ENCODE measurements at regions not wholly inside any gene's neighbourhood (a gene's known extent, or its start where the extent isn't known, plus 50 kb on each side); places are given as distances from the start of the nearest gene placed in this dataset.

DNA sequence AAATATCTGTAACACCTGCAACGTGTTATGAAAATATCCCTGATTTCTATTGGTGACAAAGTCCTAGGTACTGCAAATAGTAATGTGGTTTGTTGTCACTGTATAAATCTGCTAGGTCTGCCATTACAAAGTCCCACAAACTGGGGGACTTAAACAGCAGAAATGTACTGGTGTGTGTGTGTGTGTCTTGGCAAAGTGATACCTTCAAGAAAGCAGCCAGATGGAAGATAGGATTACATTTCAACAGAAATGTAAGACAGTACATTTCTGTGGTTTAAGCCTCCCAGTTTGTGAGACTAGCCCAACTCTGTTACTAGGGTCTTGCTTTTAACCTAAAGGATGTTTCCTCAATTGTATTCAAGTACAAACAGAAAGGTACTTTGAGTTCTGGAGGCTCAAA is 531.7 kb downstream of the NPIPA7 start:
- H3F3A ChIP-seq (ENCODE audit: control insufficient read depth, insufficient read depth), result no peaks in the 10 kb centered on the region
- TF ChIP-seq CTCF (IDR thresholded peaks at IDR 0.05; ENCODE audit: low read depth, low read length, poor library complexity, severe bottlenecking) (no peak), EZH2phosphoT487 (IDR thresholded peaks at IDR 0.05; ENCODE audit: borderline replicate concordance, low read length) (no peak)
- no peaks in the 10 kb centered on the region for H3K36me3 ChIP-seq (ENCODE audit: control insufficient read depth, low read length)
- H3K27ac ChIP-seq (ENCODE audit: low read depth, low read length), result no peak overlapping the region
- H3K4me1 ChIP-seq (ENCODE audit: control insufficient read depth, low read length), result no peaks in the 10 kb centered on the region
- no peaks in the 10 kb centered on the region for H3K9me3 ChIP-seq (ENCODE audit: control insufficient read depth, insufficient read depth, low read length)
- H3K4me2 ChIP-seq (ENCODE audit: low read length), result no peak overlapping the region
- no peaks in the 10 kb centered on the region for H3K27me3 ChIP-seq (ENCODE audit: control insufficient read depth, low read length)
- H4K20me1 ChIP-seq (ENCODE audit: control insufficient read depth, insufficient read depth, low read depth, low read length), result no peaks in the 10 kb centered on the region
- H3K79me2 ChIP-seq (ENCODE audit: control insufficient read depth, low read length), result no peaks in the 10 kb centered on the region
- H3K9me2 ChIP-seq (replicated peaks; ENCODE audit: control insufficient read depth, low read length), result no peaks in the 10 kb centered on the region
- H3K4me3 ChIP-seq (ENCODE audit: low read length), result no peak overlapping the region

- Histone ChIP-seq H3K27ac (ENCODE audit: low read depth, low read length) (no peak overlapping the region), H3K79me2 (ENCODE audit: control insufficient read depth, low read length) (no peaks in the 10 kb centered on the region), H3K4me2 (ENCODE audit: low read length) (no peak overlapping the region), H3K9me3 (ENCODE audit: control insufficient read depth, insufficient read depth, low read length) (no peaks in the 10 kb centered on the region), H3F3A (ENCODE audit: control insufficient read depth, insufficient read depth) (no peaks in the 10 kb centered on the region), H3K4me3 (ENCODE audit: low read length) (no peak overlapping the region), H3K27me3 (ENCODE audit: control insufficient read depth, low read length) (no peaks in the 10 kb centered on the region), H3K9me2 (replicated peaks; ENCODE audit: control insufficient read depth, low read length) (no peaks in the 10 kb centered on the region), H3K4me1 (ENCODE audit: control insufficient read depth, low read length) (no peaks in the 10 kb centered on the region), H3K36me3 (ENCODE audit: control insufficient read depth, low read length) (no peaks in the 10 kb centered on the region), H4K20me1 (ENCODE audit: control insufficient read depth, insufficient read depth, low read depth, low read length) (no peaks in the 10 kb centered on the region)
- TF ChIP-seq EZH2phosphoT487 (IDR thresholded peaks at IDR 0.05; ENCODE audit: borderline replicate concordance, low read length) (no peak), CTCF (IDR thresholded peaks at IDR 0.05; ENCODE audit: low read depth, low read length, poor library complexity, severe bottlenecking) (no peak)
These were observed 536.8 kb downstream of the NPIPA7 start for GRCh38 chr16:16915771-16916170.

- Histone ChIP-seq H3K4me2 (ENCODE audit: low read length) (no peak overlapping the region), H3K9me2 (replicated peaks; ENCODE audit: control insufficient read depth, low read length) (no peaks in the 10 kb centered on the region), H3K27ac (ENCODE audit: low read depth, low read length) (no peak overlapping the region), H3K36me3 (ENCODE audit: control insufficient read depth, low read length) (no peaks in the 10 kb centered on the region), H4K20me1 (ENCODE audit: control insufficient read depth, insufficient read depth, low read depth, low read length) (no peaks in the 10 kb centered on the region), H3K4me3 (ENCODE audit: low read length) (no peak overlapping the region), H3K9me3 (ENCODE audit: control insufficient read depth, insufficient read depth, low read length) (no peaks in the 10 kb centered on the region), H3K79me2 (ENCODE audit: control insufficient read depth, low read length) (no peaks in the 10 kb centered on the region), H3F3A (ENCODE audit: control insufficient read depth, insufficient read depth) (no peaks in the 10 kb centered on the region), H3K4me1 (ENCODE audit: control insufficient read depth, low read length) (no peaks in the 10 kb centered on the region), H3K27me3 (ENCODE audit: control insufficient read depth, low read length) (no peaks in the 10 kb centered on the region)
- no peak for TF ChIP-seq CTCF (IDR thresholded peaks at IDR 0.05; ENCODE audit: low read depth, low read length, poor library complexity, severe bottlenecking)
- TF ChIP-seq EZH2phosphoT487 (IDR thresholded peaks at IDR 0.05; ENCODE audit: borderline replicate concordance, low read length), result no peak
These were observed 538.3 kb downstream of the NPIPA7 start for GRCh38 chr16:16917191-16917785.

Data from DOHH2 (cell line).